ENCODE measurements at regions not wholly inside any gene's neighbourhood (a gene's known extent, or its start where the extent isn't known, plus 50 kb on each side); places are given as distances from the start of the nearest gene placed in this dataset.

DNA sequence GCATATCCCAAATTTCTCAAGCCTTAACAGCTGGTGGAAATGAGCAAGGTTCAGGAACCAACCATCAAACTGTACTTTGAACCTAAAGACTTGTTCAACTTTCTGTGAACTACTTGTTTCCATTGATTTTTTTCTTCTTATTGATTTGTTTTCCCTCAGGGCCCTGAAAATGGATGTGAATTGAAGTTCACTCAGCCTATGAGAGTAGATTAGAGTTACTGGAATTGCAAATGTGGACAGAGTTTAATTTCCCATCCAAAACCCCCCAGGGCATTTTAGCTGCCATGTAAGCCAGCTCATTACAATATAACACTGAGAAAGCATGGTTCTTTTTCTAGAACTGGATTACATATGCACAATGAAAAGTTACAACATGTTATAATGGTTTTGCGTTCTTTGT, 1105.7 kb downstream of the REEP3 start:
- no peaks in the 10 kb centered on the region for H3K9me3 ChIP-seq
- TF ChIP-seq, protein P1, sequence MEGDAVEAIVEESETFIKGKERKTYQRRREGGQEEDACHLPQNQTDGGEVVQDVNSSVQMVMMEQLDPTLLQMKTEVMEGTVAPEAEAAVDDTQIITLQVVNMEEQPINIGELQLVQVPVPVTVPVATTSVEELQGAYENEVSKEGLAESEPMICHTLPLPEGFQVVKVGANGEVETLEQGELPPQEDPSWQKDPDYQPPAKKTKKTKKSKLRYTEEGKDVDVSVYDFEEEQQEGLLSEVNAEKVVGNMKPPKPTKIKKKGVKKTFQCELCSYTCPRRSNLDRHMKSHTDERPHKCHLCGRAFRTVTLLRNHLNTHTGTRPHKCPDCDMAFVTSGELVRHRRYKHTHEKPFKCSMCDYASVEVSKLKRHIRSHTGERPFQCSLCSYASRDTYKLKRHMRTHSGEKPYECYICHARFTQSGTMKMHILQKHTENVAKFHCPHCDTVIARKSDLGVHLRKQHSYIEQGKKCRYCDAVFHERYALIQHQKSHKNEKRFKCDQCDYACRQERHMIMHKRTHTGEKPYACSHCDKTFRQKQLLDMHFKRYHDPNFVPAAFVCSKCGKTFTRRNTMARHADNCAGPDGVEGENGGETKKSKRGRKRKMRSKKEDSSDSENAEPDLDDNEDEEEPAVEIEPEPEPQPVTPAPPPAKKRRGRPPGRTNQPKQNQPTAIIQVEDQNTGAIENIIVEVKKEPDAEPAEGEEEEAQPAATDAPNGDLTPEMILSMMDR (IDR thresholded peaks at IDR 0.05): no peak
- no peaks in the 10 kb centered on the region for H3K27me3 ChIP-seq
- no peak overlapping the region for H3K4me3 ChIP-seq (ENCODE audit: low read depth in 1 of 2, low read length in 1 of 2)
- H3K36me3 ChIP-seq: no peaks in the 10 kb centered on the region
- no peaks in the 10 kb centered on the region for H3K4me1 ChIP-seq (ENCODE audit: control insufficient read depth in 1 of 2, insufficient read depth in 1 of 2, low read depth in 1 of 2, low read length in 1 of 2)
- no peak overlapping the region for H3K27ac ChIP-seq

DNA sequence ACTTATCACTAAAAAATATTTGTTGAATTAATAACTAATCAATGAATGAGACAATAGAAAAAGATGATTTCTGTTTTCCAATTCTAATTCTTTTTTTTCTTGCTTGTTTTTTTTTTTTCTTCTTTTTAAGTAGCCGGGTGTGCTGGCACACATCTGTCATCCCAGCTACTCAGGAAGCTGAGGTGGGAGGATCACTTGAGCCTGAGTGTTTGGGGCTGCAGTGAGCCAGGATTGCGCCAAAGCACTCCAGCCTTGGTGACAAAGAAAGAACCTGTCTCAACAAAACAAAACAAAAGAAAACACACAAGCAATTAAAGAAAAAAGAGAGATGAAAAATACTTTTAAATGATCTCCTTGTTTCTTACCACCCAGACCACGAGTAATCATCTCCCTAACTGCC, 1109.3 kb downstream of the REEP3 start:
- Histone ChIP-seq H3K27ac (no peak overlapping the region), H3K4me3 (ENCODE audit: low read depth in 1 of 2, low read length in 1 of 2) (no peak overlapping the region), H3K9me3 (no peaks in the 10 kb centered on the region), H3K36me3 (no peaks in the 10 kb centered on the region), H3K4me1 (ENCODE audit: control insufficient read depth in 1 of 2, insufficient read depth in 1 of 2, low read depth in 1 of 2, low read length in 1 of 2) (no peaks in the 10 kb centered on the region), H3K27me3 (no peaks in the 10 kb centered on the region)
- TF ChIP-seq, protein P1 (IDR thresholded peaks at IDR 0.05): no peak

DNA sequence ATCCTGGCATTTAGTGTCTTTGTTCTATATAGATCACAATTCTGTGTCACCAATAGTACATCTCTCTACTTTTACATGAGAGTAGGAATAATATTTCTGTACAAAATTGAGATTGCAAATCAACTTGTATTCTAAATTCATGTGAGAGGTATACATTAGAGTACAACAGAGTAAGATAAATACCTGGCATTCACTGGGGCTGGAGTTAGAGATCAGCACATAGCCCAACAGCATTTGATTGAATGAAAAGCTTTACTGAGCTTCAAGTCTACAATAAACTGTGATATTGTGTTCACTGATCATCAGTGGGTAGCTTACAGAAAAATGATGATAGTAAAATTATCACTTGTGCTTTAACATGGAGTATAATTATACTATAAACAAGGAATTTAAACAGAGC, 1114.7 kb downstream of the REEP3 start:
- H3K36me3 ChIP-seq: no peaks in the 10 kb centered on the region
- no peak overlapping the region for H3K4me3 ChIP-seq (ENCODE audit: low read depth in 1 of 2, low read length in 1 of 2)
- H3K4me1 ChIP-seq (ENCODE audit: control insufficient read depth in 1 of 2, insufficient read depth in 1 of 2, low read depth in 1 of 2, low read length in 1 of 2): no peaks in the 10 kb centered on the region
- H3K27ac ChIP-seq: no peak overlapping the region
- H3K9me3 ChIP-seq: no peaks in the 10 kb centered on the region
- TF ChIP-seq, protein P1 (IDR thresholded peaks at IDR 0.05): no peak
- H3K27me3 ChIP-seq: no peaks in the 10 kb centered on the region

DNA sequence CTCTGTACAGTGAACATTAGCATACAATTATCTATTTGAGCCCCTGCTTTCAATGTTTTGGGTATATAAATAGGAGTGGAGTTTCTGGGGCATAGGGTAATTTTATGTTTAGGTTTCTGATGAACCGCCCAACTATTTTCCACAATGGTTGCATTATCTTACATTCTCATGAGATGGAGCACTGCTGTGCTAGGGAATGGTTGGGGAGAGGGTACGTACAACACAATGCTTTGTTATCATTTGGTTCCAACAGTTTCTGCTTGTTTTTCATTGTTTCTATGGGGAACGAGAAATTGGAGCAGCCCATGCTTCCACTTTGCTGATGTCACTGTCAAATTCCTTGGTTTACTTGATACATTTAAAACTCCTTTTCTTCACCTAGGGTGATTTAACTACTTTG, 1115.3 kb downstream of the REEP3 start:
- TF ChIP-seq, protein P1 (IDR thresholded peaks at IDR 0.05): no peak
- Histone ChIP-seq H3K27ac (no peak overlapping the region), H3K36me3 (no peaks in the 10 kb centered on the region), H3K9me3 (no peaks in the 10 kb centered on the region), H3K4me3 (ENCODE audit: low read depth in 1 of 2, low read length in 1 of 2) (no peak overlapping the region), H3K27me3 (no peaks in the 10 kb centered on the region), H3K4me1 (ENCODE audit: control insufficient read depth in 1 of 2, insufficient read depth in 1 of 2, low read depth in 1 of 2, low read length in 1 of 2) (no peaks in the 10 kb centered on the region)

DNA sequence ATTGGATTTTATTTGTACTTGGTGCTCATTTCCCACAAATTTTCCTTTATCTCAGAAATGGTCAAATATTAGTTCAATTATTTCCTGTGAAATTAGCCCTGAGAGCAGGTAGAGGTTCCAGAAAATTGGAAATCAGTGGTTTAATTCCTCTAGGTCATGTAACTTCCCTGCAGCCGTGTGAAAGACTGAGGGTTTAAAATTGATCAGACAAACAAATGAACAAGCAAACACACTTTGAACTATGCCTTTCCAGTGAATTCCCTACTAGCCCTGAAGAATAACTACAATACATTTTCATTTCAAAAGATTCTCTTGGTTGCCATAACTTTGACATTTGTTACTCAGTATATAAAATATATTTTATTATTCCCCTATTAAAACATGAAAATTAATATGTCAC, 1116.7 kb downstream of the REEP3 start:
- H3K27me3 ChIP-seq: no peaks in the 10 kb centered on the region
- H3K4me3 ChIP-seq (ENCODE audit: low read depth in 1 of 2, low read length in 1 of 2): no peak overlapping the region
- TF ChIP-seq, protein P1 (IDR thresholded peaks at IDR 0.05): no peak
- H3K4me1 ChIP-seq (ENCODE audit: control insufficient read depth in 1 of 2, insufficient read depth in 1 of 2, low read depth in 1 of 2, low read length in 1 of 2): no peaks in the 10 kb centered on the region
- H3K27ac ChIP-seq: no peak overlapping the region
- H3K36me3 ChIP-seq: no peaks in the 10 kb centered on the region
- no peaks in the 10 kb centered on the region for H3K9me3 ChIP-seq

DNA sequence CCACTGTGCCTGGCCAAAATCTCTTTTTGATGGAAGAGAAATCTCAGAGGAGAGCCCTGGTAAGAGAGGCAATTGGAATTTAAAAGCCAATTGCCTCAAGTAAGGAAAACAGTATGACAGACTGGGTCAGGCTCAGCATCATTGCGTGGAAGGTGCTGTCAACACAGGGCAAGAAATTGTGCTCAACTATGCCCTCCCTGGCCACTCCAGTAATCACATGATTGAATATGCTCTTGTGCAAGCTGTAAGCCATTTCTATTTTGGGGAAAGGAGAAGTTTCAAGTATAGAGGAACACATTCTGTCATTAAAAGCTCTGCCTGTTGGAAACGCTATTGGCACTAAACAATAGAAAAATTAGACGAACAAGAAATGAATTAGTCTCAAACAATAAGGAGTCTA, 1127.7 kb downstream of the REEP3 start:
- H3K27ac ChIP-seq: no peak overlapping the region
- H3K27me3 ChIP-seq: no peaks in the 10 kb centered on the region
- H3K9me3 ChIP-seq: no peaks in the 10 kb centered on the region
- H3K4me1 ChIP-seq (ENCODE audit: control insufficient read depth in 1 of 2, insufficient read depth in 1 of 2, low read depth in 1 of 2, low read length in 1 of 2): no peaks in the 10 kb centered on the region
- H3K4me3 ChIP-seq (ENCODE audit: low read depth in 1 of 2, low read length in 1 of 2): no peak overlapping the region
- TF ChIP-seq, protein P1 (IDR thresholded peaks at IDR 0.05): no peak
- H3K36me3 ChIP-seq: no peaks in the 10 kb centered on the region
